Spinal cord (tissue), 9 donors: ENCODE measurements at regions not wholly inside any gene's neighbourhood (a gene's known extent, or its start where the extent isn't known, plus 50 kb on each side); places are given as distances from the start of the nearest gene placed in this dataset.

Source experiments
- DNase-seq, 6 donors: peaks; one replicate each; pipeline versions ENCODE4 v3.0.0 to v3.0.0-alpha.2; 2013 to 2015; ENCODE audit warnings: low spot score in 6 of 6, low read depth in 4 of 6
- H3K27ac ChIP-seq: one replicate; pipeline ENCODE4 v1.5.1; 2013; ENCODE audit warnings: low read depth, low read length, control low read depth
- H3K27me3 ChIP-seq: one replicate; pipeline ENCODE4 v1.6.1; 2013; ENCODE audit warnings: low read length; ENCODE audit not compliant: control insufficient read depth, insufficient read depth
- H3K36me3 ChIP-seq: one replicate; pipeline ENCODE4 v1.6.1; 2013; ENCODE audit warnings: low read length; ENCODE audit not compliant: control insufficient read depth, insufficient read depth
- H3K4me1 ChIP-seq: one replicate; pipeline ENCODE4 v1.6.1; 2013; ENCODE audit warnings: low read length; ENCODE audit not compliant: control insufficient read depth, insufficient read depth
- H3K4me3 ChIP-seq: one replicate; pipeline ENCODE4 v1.5.1; 2013; ENCODE audit warnings: low read depth, low read length, control low read depth
- H3K9me3 ChIP-seq: one replicate; pipeline ENCODE4 v1.6.1; 2013; ENCODE audit warnings: low read length; ENCODE audit not compliant: control insufficient read depth, insufficient read depth
- WGBS: methylation state at CpG from one replicate; pipeline ENCODE4 v1.1.5; 2013; ENCODE audit warnings: missing lambda C conversion rate; ENCODE audit not compliant: insufficient coverage; 5-methylcytosine and 5-hydroxymethylcytosine counted together
- donor health status: healthy.

DNA sequence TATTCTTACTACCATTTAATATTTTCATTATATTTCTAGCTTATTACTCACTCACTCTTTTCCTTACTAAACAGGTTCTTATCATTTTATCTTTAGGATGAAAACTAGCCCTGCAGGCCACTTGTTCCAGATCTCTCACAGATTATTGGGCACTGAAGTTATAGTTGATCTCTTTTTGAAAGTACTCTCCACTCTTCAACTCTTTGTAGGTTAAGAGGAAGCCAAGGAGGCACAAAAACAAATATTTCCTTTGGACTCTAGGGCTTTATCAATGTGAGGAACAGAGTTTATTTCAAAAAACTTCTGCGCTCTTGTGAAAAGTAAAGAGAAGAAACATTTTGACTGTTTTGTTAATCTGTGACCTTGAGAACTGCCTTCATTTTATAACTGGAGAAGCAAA is 96.0 kb upstream of the NPHP3 start:
- no peaks in the 10 kb centered on the region for H3K9me3 ChIP-seq
- no peaks in the 10 kb centered on the region for H3K27me3 ChIP-seq
- no peak overlapping the region for H3K27ac ChIP-seq
- no peaks in the 10 kb centered on the region for H3K36me3 ChIP-seq
- H3K4me1 ChIP-seq = no peaks in the 10 kb centered on the region
- no peak for DNase-seq
- no CpG with 5 or more reads among the region's 1 CpG for WGBS
- H3K4me3 ChIP-seq = no peak overlapping the region

GRCh38 chr3:132817646-132818177 is 95.5 kb upstream of the NPHP3 start:
- Histone ChIP-seq H3K4me1 (no peaks in the 10 kb centered on the region), H3K27me3 (no peaks in the 10 kb centered on the region), H3K9me3 (no peaks in the 10 kb centered on the region), H3K27ac (no peak overlapping the region), H3K36me3 (no peaks in the 10 kb centered on the region), H3K4me3 (no peak overlapping the region)
- no peak for DNase-seq
- WGBS = 85% methylated on average over 3 of the region's 3 CpGs

GRCh38 chr3:132805071-132805470 is 82.9 kb upstream of the NPHP3 start:
- DNase-seq = no peak
- WGBS = 80% methylated on average over 1 of the region's 1 CpG
- no peak overlapping the region for H3K4me3 ChIP-seq
- H3K27me3 ChIP-seq = no peaks in the 10 kb centered on the region
- no peak overlapping the region for H3K27ac ChIP-seq
- H3K4me1 ChIP-seq = no peaks in the 10 kb centered on the region
- no peaks in the 10 kb centered on the region for H3K36me3 ChIP-seq
- no peaks in the 10 kb centered on the region for H3K9me3 ChIP-seq

GRCh38 chr3:132804498-132804897 is 82.3 kb upstream of the NPHP3 start:
- H3K27ac ChIP-seq = no peak overlapping the region
- DNase-seq = peak in 1 of 6 donors; percentile 18

GRCh38 chr3:132803889-132804288 is 81.7 kb upstream of the NPHP3 start:
- no peaks in the 10 kb centered on the region for H3K4me1 ChIP-seq
- H3K27me3 ChIP-seq = no peaks in the 10 kb centered on the region
- H3K4me3 ChIP-seq = no peak overlapping the region
- no peaks in the 10 kb centered on the region for H3K9me3 ChIP-seq
- 68% methylated on average over 2 of the region's 4 CpGs for WGBS
- DNase-seq = no peak
- no peak overlapping the region for H3K27ac ChIP-seq
- H3K36me3 ChIP-seq = no peaks in the 10 kb centered on the region

More at GRCh38 chr3:132804498-132804897, 82.3 kb upstream of the NPHP3 start:
- Histone ChIP-seq H3K27me3 (no peaks in the 10 kb centered on the region), H3K9me3 (no peaks in the 10 kb centered on the region), H3K4me3 (no peak overlapping the region), H3K4me1 (no peaks in the 10 kb centered on the region), H3K36me3 (no peaks in the 10 kb centered on the region)

GRCh38 chr3:132800958-132801357 is 78.7 kb upstream of the NPHP3 start:
- no peak overlapping the region for H3K27ac ChIP-seq
- WGBS = no CpG with 5 or more reads among the region's 2 CpGs
- no peaks in the 10 kb centered on the region for H3K4me1 ChIP-seq
- no peaks in the 10 kb centered on the region for H3K36me3 ChIP-seq
- H3K9me3 ChIP-seq = no peaks in the 10 kb centered on the region
- H3K27me3 ChIP-seq = no peaks in the 10 kb centered on the region
- H3K4me3 ChIP-seq = no peak overlapping the region
- DNase-seq = no peak

- H3K27ac ChIP-seq = no peak overlapping the region
Measured at GRCh38 chr3:132790806-132791205, 68.6 kb upstream of the NPHP3 start.

GRCh38 chr3:132789959-132790358 is 67.8 kb upstream of the NPHP3 start:
- Histone ChIP-seq H3K4me3 (no peak overlapping the region), H3K4me1 (no peaks in the 10 kb centered on the region), H3K27me3 (no peaks in the 10 kb centered on the region), H3K27ac (no peak overlapping the region), H3K9me3 (no peaks in the 10 kb centered on the region), H3K36me3 (no peaks in the 10 kb centered on the region)
- 100% methylated on average over 1 of the region's 6 CpGs for WGBS
- DNase-seq = no peak

More at GRCh38 chr3:132790806-132791205, 68.6 kb upstream of the NPHP3 start:
- Histone ChIP-seq H3K4me3 (no peak overlapping the region), H3K36me3 (no peaks in the 10 kb centered on the region), H3K9me3 (no peaks in the 10 kb centered on the region), H3K27me3 (no peaks in the 10 kb centered on the region), H3K4me1 (no peaks in the 10 kb centered on the region)
- DNase-seq = no peak

DNA sequence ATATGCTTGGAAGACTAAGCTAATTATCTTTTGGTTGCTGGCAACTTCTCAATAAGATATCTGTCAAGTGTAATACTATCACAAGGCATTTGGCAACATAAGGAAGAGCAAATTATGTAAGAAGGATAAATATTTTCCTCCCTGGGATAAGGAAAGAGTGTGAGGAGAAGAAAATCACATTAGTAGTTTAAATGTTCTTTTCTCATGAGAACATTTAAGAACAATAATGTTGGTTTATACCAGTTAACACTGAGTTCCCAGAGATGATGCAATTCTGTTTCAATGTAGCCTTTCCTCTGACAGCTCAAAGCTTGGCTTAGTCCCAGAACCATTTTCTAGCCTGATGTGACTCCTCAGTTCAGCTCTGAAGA is 66.1 kb upstream of the NPHP3 start:
- H3K9me3 ChIP-seq = no peaks in the 10 kb centered on the region
- no peak overlapping the region for H3K27ac ChIP-seq
- H3K36me3 ChIP-seq = no peaks in the 10 kb centered on the region
- peak; percentile 15 to 87 (median 34) for DNase-seq
- no peak overlapping the region for H3K4me3 ChIP-seq
- H3K4me1 ChIP-seq = no peaks in the 10 kb centered on the region
- H3K27me3 ChIP-seq = no peaks in the 10 kb centered on the region

DNA sequence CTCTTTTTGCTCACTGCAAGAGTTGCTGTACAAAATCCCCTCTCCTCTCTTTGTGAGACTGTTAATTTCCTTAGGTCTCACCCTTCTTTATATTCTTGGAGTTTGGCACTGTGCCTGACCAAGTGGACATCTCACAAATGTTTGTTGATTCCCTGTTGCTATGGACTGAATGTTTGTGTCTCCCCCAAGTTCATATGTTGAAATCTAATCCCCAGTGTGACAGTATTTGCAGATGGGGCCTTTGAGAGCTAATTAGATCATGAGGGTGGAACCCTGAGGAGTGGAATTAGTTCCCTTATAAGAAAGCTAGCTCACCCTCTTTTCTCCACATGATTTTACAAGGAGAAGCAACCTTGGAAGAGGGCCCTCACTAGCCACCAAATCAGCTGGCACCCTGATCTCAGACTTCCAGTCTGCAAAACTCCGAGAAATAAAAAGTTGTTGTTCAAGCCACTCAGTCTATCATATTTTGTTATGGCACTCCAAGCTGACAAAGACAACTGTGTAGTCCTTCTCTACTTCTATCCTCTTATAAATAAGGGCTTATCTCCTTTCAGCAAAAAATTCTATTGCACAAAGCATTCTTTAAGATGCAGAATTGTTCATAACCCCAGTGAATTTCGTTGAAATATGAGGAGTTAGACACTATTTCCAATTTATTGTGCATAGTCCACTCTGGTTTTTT is 65.5 kb upstream of the NPHP3 start:
- peak in 2 of 6 donors; percentile 17 for DNase-seq
- Histone ChIP-seq H3K36me3 (no peaks in the 10 kb centered on the region), H3K9me3 (no peaks in the 10 kb centered on the region), H3K27me3 (no peaks in the 10 kb centered on the region), H3K27ac (no peak overlapping the region), H3K4me1 (no peaks in the 10 kb centered on the region), H3K4me3 (no peak overlapping the region)
- WGBS = 86% methylated on average over 1 of the region's 2 CpGs
